Liver (tissue), 8 donors: ENCODE measurements at regions not wholly inside any gene's neighbourhood (a gene's known extent, or its start where the extent isn't known, plus 50 kb on each side); places are given as distances from the start of the nearest gene placed in this dataset.

Source experiments
- DNase-seq: peaks from one replicate; pipeline ENCODE4 v3.0.0-alpha.2; 2017; ENCODE audit warnings: low spot score
- H3K27ac ChIP-seq, 2 donors: one replicate each; pipeline ENCODE4 v1.7.0; 2013; ENCODE audit warnings: inconsistent platforms in 2 of 2, low read length in 2 of 2, control low read depth in 1 of 2, low read depth in 1 of 2, mild to moderate bottlenecking in 1 of 2
- H3K27me3 ChIP-seq, 4 donors: one replicate each; pipeline versions ENCODE4 v1.6.1 to v1.7.0; 2013; ENCODE audit warnings: low read length in 3 of 4, inconsistent platforms in 1 of 4, mild to moderate bottlenecking in 1 of 4, moderate library complexity in 1 of 4; ENCODE audit not compliant: control insufficient read depth in 4 of 4, insufficient read depth in 4 of 4
- H3K36me3 ChIP-seq, 4 donors: one replicate each; pipeline versions ENCODE4 v1.6.1 to v1.7.0; 2013; ENCODE audit warnings: low read length in 3 of 4, mild to moderate bottlenecking in 3 of 4, low read depth in 1 of 4, moderate library complexity in 1 of 4; ENCODE audit not compliant: control insufficient read depth in 4 of 4, insufficient read depth in 3 of 4
- H3K4me1 ChIP-seq, 4 donors: one replicate each; pipeline versions ENCODE4 v1.6.1 to v1.7.0; 2013; ENCODE audit warnings: low read length in 3 of 4, mild to moderate bottlenecking in 3 of 4, moderate library complexity in 1 of 4; ENCODE audit not compliant: control insufficient read depth in 4 of 4, insufficient read depth in 4 of 4
- H3K4me3 ChIP-seq, 3 donors: one replicate each; pipeline versions ENCODE4 v1.6.1 to v1.7.0; 2013; ENCODE audit warnings: low read length in 3 of 3, control low read depth in 1 of 3, low read depth in 1 of 3, mild to moderate bottlenecking in 1 of 3
- H3K9ac ChIP-seq, 2 donors: one replicate each; pipeline ENCODE4 v1.7.0; 2013; ENCODE audit warnings: low read length in 2 of 2, mild to moderate bottlenecking in 2 of 2, moderate library complexity in 2 of 2, control low read depth in 1 of 2, low read depth in 1 of 2
- H3K9me3 ChIP-seq, 4 donors: one replicate each; pipeline versions ENCODE4 v1.6.1 to v1.7.0; 2013; ENCODE audit warnings: low read length in 3 of 4; ENCODE audit not compliant: control insufficient read depth in 4 of 4
- ATF3 ChIP-seq: IDR thresholded peaks from 2 replicates; pipeline ENCODE4 v1.6.1; 2016; ENCODE audit warnings: antibody characterized with exemption
- CTCF ChIP-seq: fragments of 150-350 bp; IDR thresholded peaks from 2 replicates; pipeline ENCODE4 v1.5.1; 2017; ENCODE audit warnings: improper control_type of control experiment, low read depth, low read length; ENCODE audit not compliant: missing input control
- EGR1 ChIP-seq, 2 donors: IDR thresholded peaks; 2 replicates each; pipeline ENCODE4 v1.6.1; 2016 to 2018; ENCODE audit warnings: antibody characterized with exemption in 2 of 2, low read depth in 2 of 2
- FOXA1 ChIP-seq: IDR thresholded peaks from 2 replicates; pipeline ENCODE4 v1.6.1; 2016; ENCODE audit warnings: antibody characterized with exemption
- FOXA2 ChIP-seq: IDR thresholded peaks from 2 replicates; pipeline ENCODE4 v1.6.1; 2016; ENCODE audit warnings: antibody characterized with exemption
- GABPA ChIP-seq, 2 donors: IDR thresholded peaks in 1 of 2; conservative IDR thresholded peaks in 1 of 2; 2 replicates each; pipeline ENCODE4 v1.6.1; 2016; ENCODE audit warnings: antibody characterized with exemption in 2 of 2, mild to moderate bottlenecking in 1 of 2, moderate library complexity in 1 of 2
- HNF4A ChIP-seq, 2 donors: conservative IDR thresholded peaks; 2 replicates each; pipeline ENCODE4 v1.6.1; 2016; ENCODE audit warnings: antibody characterized with exemption in 2 of 2, mild to moderate bottlenecking in 2 of 2
- HNF4G ChIP-seq: IDR thresholded peaks from 2 replicates; pipeline ENCODE4 v1.6.1; 2016; ENCODE audit warnings: antibody characterized with exemption
- JUND ChIP-seq, 2 donors: IDR thresholded peaks; 2 replicates each; pipeline ENCODE4 v1.6.1; 2016; ENCODE audit warnings: antibody characterized with exemption in 2 of 2
- MAX ChIP-seq: IDR thresholded peaks from 2 replicates; pipeline ENCODE4 v1.6.1; 2016; ENCODE audit warnings: antibody characterized with exemption
- NR2F2 ChIP-seq: IDR thresholded peaks from 2 replicates; pipeline ENCODE4 v1.6.1; 2016; ENCODE audit warnings: antibody characterized with exemption
- RAD21 ChIP-seq, 2 donors: IDR thresholded peaks; 2 replicates each; pipeline ENCODE4 v1.6.1; 2016; ENCODE audit warnings: antibody characterized with exemption in 2 of 2, mild to moderate bottlenecking in 2 of 2
- REST ChIP-seq: IDR thresholded peaks from 2 replicates; pipeline ENCODE4 v1.6.1; 2016; ENCODE audit warnings: antibody characterized with exemption, mild to moderate bottlenecking
- RXRA ChIP-seq, 2 donors: IDR thresholded peaks; 2 replicates each; pipeline ENCODE4 v1.6.1; 2017 to 2018; ENCODE audit warnings: antibody characterized with exemption in 2 of 2, mild to moderate bottlenecking in 1 of 2
- SP1 ChIP-seq: IDR thresholded peaks from 2 replicates; pipeline ENCODE4 v1.6.1; 2018; ENCODE audit warnings: antibody characterized with exemption, mild to moderate bottlenecking
- TAF1 ChIP-seq: conservative IDR thresholded peaks from 2 replicates; pipeline ENCODE4 v1.6.1; 2016; ENCODE audit warnings: antibody characterized with exemption, mild to moderate bottlenecking
- YY1 ChIP-seq: IDR thresholded peaks from 2 replicates; pipeline ENCODE4 v1.6.1; 2016; ENCODE audit warnings: antibody characterized with exemption, mild to moderate bottlenecking
- WGBS: extraction: QIAGEN DNeasy Blood & Tissue Kit; methylation state at CpG from one replicate; pipeline ENCODE4 v1.1.7; 2013; 5-methylcytosine and 5-hydroxymethylcytosine counted together
- donor health status: healthy.
- donor health status: healthy.
- donor health status: healthy.
- donor health status: healthy.
- donor health status: healthy.

- 71% methylated on average over 2 of the region's 2 CpGs for WGBS
- Histone ChIP-seq H3K27ac (no peak overlapping the region), H3K4me3 (no peak overlapping the region), H3K27me3 (no peaks in the 10 kb centered on the region), H3K36me3 (no peaks in the 10 kb centered on the region), H3K9ac (no peak overlapping the region), H3K9me3 (no peaks in the 10 kb centered on the region), H3K4me1 (no peaks in the 10 kb centered on the region)
- DNase-seq: no peak
- TF ChIP-seq SP1 (no peak), FOXA1 (no peak), NR2F2 (no peak), RXRA (IDR thresholded peaks at IDR 0.05) (no peak), TAF1 (no peak), HNF4G (no peak), FOXA2 (no peak), GABPA (IDR thresholded peaks at IDR 0.05 in 1 of 2, conservative IDR thresholded peaks at IDR 0.05 in 1 of 2) (no peak), ATF3 (no peak), EGR1 (IDR thresholded peaks at IDR 0.05; ENCODE audit: low read depth in 2 of 2) (no peak), REST (no peak), YY1 (no peak), CTCF (no peak), HNF4A (conservative IDR thresholded peaks at IDR 0.05) (no peak)
These were observed 66.4 kb upstream of the CNTN6 start for GRCh38 chr3:1026395-1026794.

- Histone ChIP-seq H3K4me3 (no peak overlapping the region), H3K9ac (no peak overlapping the region), H3K27me3 (no peaks in the 10 kb centered on the region), H3K9me3 (no peaks in the 10 kb centered on the region), H3K4me1 (no peaks in the 10 kb centered on the region), H3K36me3 (no peaks in the 10 kb centered on the region), H3K27ac (no peak overlapping the region)
- TF ChIP-seq ATF3 (no peak), FOXA2 (no peak), RAD21 (IDR thresholded peaks at IDR 0.05) (no peak), TAF1 (no peak), SP1 (no peak), NR2F2 (no peak), JUND (IDR thresholded peaks at IDR 0.05) (no peak), GABPA (IDR thresholded peaks at IDR 0.05 in 1 of 2, conservative IDR thresholded peaks at IDR 0.05 in 1 of 2) (no peak), REST (no peak), FOXA1 (no peak), YY1 (no peak), RXRA (IDR thresholded peaks at IDR 0.05) (no peak), MAX (no peak), HNF4G (no peak)
- WGBS: 56% methylated on average over 4 of the region's 4 CpGs
- no peak for DNase-seq
These were observed 56.5 kb upstream of the CNTN6 start for GRCh38 chr3:1036207-1036826.
